ENCODE measurements at regions not wholly inside any gene's neighbourhood (a gene's known extent, or its start where the extent isn't known, plus 50 kb on each side); places are given as distances from the start of the nearest gene placed in this dataset.
A peak's percentile ranks its signal among the peaks of the same experiment; 100 is the strongest.

- Mint-ChIP-seq H3K4me1 (peaks cover 68% of the 10 kb centered on the region), H3K9me3 (ENCODE audit: insufficient read depth) (no peaks in the 10 kb centered on the region), H3K27ac (peak overlapping the region; percentile 82), H3K27me3 (no peaks in the 10 kb centered on the region), H3K4me3 (peak overlapping the region; percentile 75)
- H3K9ac ChIP-seq (ENCODE audit: low read length): peak overlapping the region; percentile 41
- DNase-seq: peak; percentile 34
- WGBS (ENCODE audit: insufficient coverage): 0% methylated on average over 1 of the region's 2 CpGs
- H3K36me3 ChIP-seq (replicated peaks in 1 of 2; ENCODE audit: control extremely low read depth in 1 of 2, control insufficient read depth in 1 of 2, extremely low read depth in 1 of 2, insufficient read depth in 2 of 2, low read length in 1 of 2): no peaks in the 10 kb centered on the region
- ATAC-seq (ENCODE audit: low read depth): no peak
- no peaks in the 10 kb centered on the region for H3K9me3 ChIP-seq (ENCODE audit: control extremely low read depth in 1 of 3, control insufficient read depth in 2 of 3, insufficient read depth in 1 of 3, low read length in 2 of 3)
- H3K27ac ChIP-seq (ENCODE audit: low read length in 2 of 2): peak overlapping the region in 1 of 2 donors; percentile 67
- TF ChIP-seq, protein P1, sequence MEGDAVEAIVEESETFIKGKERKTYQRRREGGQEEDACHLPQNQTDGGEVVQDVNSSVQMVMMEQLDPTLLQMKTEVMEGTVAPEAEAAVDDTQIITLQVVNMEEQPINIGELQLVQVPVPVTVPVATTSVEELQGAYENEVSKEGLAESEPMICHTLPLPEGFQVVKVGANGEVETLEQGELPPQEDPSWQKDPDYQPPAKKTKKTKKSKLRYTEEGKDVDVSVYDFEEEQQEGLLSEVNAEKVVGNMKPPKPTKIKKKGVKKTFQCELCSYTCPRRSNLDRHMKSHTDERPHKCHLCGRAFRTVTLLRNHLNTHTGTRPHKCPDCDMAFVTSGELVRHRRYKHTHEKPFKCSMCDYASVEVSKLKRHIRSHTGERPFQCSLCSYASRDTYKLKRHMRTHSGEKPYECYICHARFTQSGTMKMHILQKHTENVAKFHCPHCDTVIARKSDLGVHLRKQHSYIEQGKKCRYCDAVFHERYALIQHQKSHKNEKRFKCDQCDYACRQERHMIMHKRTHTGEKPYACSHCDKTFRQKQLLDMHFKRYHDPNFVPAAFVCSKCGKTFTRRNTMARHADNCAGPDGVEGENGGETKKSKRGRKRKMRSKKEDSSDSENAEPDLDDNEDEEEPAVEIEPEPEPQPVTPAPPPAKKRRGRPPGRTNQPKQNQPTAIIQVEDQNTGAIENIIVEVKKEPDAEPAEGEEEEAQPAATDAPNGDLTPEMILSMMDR (IDR thresholded peaks at IDR 0.05): no peak
- TF ChIP-seq EZH2 (IDR thresholded peaks at IDR 0.05; ENCODE audit: borderline replicate concordance, insufficient read depth, low read depth, low read length, poor library complexity, severe bottlenecking): no peak
- peak overlapping the region in 2 of 5 experiments; percentile 23 to 56 for H3K4me3 ChIP-seq (ENCODE audit: control extremely low read depth in 1 of 5, extremely low read depth in 1 of 5, insufficient read depth in 1 of 5, low read depth in 2 of 5, low read length in 4 of 5)
- no peaks in the 10 kb centered on the region for H3K79me2 ChIP-seq (ENCODE audit: control insufficient read depth, insufficient read depth, low read length)
- intact Hi-C loops (cut with micrococcal nuclease): loop anchor here (10.0 kb wide), 2 partner anchors 200 to 480 kb away; partner anchors contain the start of genes SATB1 and TBC1D5
- H4K20me1 ChIP-seq (ENCODE audit: control insufficient read depth, insufficient read depth, low read length, poor library complexity, severe bottlenecking): no peaks in the 10 kb centered on the region
- CTCF ChIA-PET: interaction anchor here (1.4 kb wide), 1 partner anchor 97 kb away, joined by 5 read pairs; no protein-coding TSS in a partner anchor
- POLR2A ChIA-PET: no interaction called here
- no peak overlapping the region for H2AFZ ChIP-seq (ENCODE audit: insufficient read depth, low read depth, low read length, poor library complexity, severe bottlenecking)
- no peaks in the 10 kb centered on the region for H3K27me3 ChIP-seq (replicated peaks in 1 of 4; ENCODE audit: control extremely low read depth in 1 of 4, control insufficient read depth in 3 of 4, insufficient read depth in 4 of 4, low read length in 3 of 4)
- peaks cover 61 to 75% of the 10 kb centered on the region in 2 donors for H3K4me1 ChIP-seq (ENCODE audit: control insufficient read depth in 2 of 2, insufficient read depth in 2 of 2, low read length in 2 of 2)
- peak overlapping the region; percentile 70 for H3K4me2 ChIP-seq (replicated peaks; ENCODE audit: low read depth, low read length, poor library complexity, severe bottlenecking)
Measured at GRCh38 chr3:18224426-18224825, 200.7 kb downstream of the SATB1 start.

GRCh38 chr3:18223974-18224373 lies 201.2 kb downstream of the SATB1 start:
- peak overlapping the region; percentile 75 for H3K4me3 Mint-ChIP-seq
- TF ChIP-seq EZH2 (IDR thresholded peaks at IDR 0.05; ENCODE audit: borderline replicate concordance, insufficient read depth, low read depth, low read length, poor library complexity, severe bottlenecking): no peak
- TF ChIP-seq, protein P1 (IDR thresholded peaks at IDR 0.05): no peak
- Histone ChIP-seq H4K20me1 (ENCODE audit: control insufficient read depth, insufficient read depth, low read length, poor library complexity, severe bottlenecking) (no peaks in the 10 kb centered on the region), H3K9ac (ENCODE audit: low read length) (peak overlapping the region; percentile 41), H2AFZ (ENCODE audit: insufficient read depth, low read depth, low read length, poor library complexity, severe bottlenecking) (no peak overlapping the region), H3K27ac (ENCODE audit: low read length in 2 of 2) (peak overlapping the region; percentile 50 to 67), H3K9me3 (ENCODE audit: control extremely low read depth in 1 of 3, control insufficient read depth in 2 of 3, insufficient read depth in 1 of 3, low read length in 2 of 3) (no peaks in the 10 kb centered on the region), H3K4me2 (replicated peaks; ENCODE audit: low read depth, low read length, poor library complexity, severe bottlenecking) (peak overlapping the region; percentile 70), H3K36me3 (replicated peaks in 1 of 2; ENCODE audit: control extremely low read depth in 1 of 2, control insufficient read depth in 1 of 2, extremely low read depth in 1 of 2, insufficient read depth in 2 of 2, low read length in 1 of 2) (no peaks in the 10 kb centered on the region), H3K79me2 (ENCODE audit: control insufficient read depth, insufficient read depth, low read length) (no peaks in the 10 kb centered on the region), H3K4me1 (ENCODE audit: control insufficient read depth in 2 of 2, insufficient read depth in 2 of 2, low read length in 2 of 2) (peaks cover 59 to 73% of the 10 kb centered on the region in 2 donors), H3K4me3 (ENCODE audit: control extremely low read depth in 1 of 5, extremely low read depth in 1 of 5, insufficient read depth in 1 of 5, low read depth in 2 of 5, low read length in 4 of 5) (peak overlapping the region; percentile 16 to 56 (median 38)), H3K27me3 (replicated peaks in 1 of 4; ENCODE audit: control extremely low read depth in 1 of 4, control insufficient read depth in 3 of 4, insufficient read depth in 4 of 4, low read length in 3 of 4) (no peaks in the 10 kb centered on the region)
- POLR2A ChIA-PET: no interaction called here
- CTCF ChIA-PET: interaction anchor here (1.4 kb wide), 1 partner anchor 97 kb away, joined by 5 read pairs; no protein-coding TSS in a partner anchor
- intact Hi-C loops (cut with micrococcal nuclease): loop anchor here (1.0 to 10.0 kb wide), 4 partner anchors 11 to 479 kb away; partner anchors contain the start of genes SATB1 and TBC1D5
- peak overlapping the region; percentile 82 for H3K27ac Mint-ChIP-seq
- DNase-seq: no peak
- H3K27me3 Mint-ChIP-seq: no peaks in the 10 kb centered on the region
- 24% methylated on average over 4 of the region's 6 CpGs for WGBS (ENCODE audit: insufficient coverage)
- peaks cover 67% of the 10 kb centered on the region for H3K4me1 Mint-ChIP-seq
- H3K9me3 Mint-ChIP-seq (ENCODE audit: insufficient read depth): no peaks in the 10 kb centered on the region
- peak; percentile 41 for ATAC-seq (ENCODE audit: low read depth)

Data from B cell (primary cell).